NOMO-1 treated with DMSO at 0.1 percent for 48 hours (cell line): ENCODE measurements at regions not wholly inside any gene's neighbourhood (a gene's known extent, or its start where the extent isn't known, plus 50 kb on each side); places are given as distances from the start of the nearest gene placed in this dataset.

Source experiments
- DNase-seq: peaks from one replicate; lab custom pipeline; 2025; ENCODE audit not compliant: unreplicated experiment; lab: John Stamatoyannopoulos, UW

DNA sequence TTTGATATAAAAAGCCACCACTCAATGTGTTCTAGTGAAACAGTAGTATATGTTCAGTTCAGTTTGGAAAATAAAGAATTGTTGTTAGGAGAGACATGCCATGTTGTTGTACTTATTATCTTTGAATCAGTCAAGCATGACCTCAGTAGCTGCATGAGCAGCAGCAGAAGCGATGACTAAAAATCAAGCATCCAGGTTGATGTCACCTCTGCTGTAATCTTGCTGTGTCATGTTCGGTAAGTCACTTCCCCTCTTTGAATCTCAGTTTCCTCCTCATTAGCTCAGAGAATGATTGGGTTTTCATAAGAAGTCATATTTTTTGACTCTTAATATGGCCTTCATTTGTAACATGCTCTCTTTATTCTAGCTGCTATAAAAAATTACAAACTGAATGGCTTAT, 428.4 kb upstream of the B3GALT2 start:
- no peak for DNase-seq

GRCh38 chr1:193614275-193614674, 427.9 kb upstream of the B3GALT2 start:
- DNase-seq = no peak

GRCh38 chr1:193613041-193613440, 426.6 kb upstream of the B3GALT2 start:
- no peak for DNase-seq

GRCh38 chr1:193609592-193609991, 423.2 kb upstream of the B3GALT2 start:
- DNase-seq = no peak

DNA sequence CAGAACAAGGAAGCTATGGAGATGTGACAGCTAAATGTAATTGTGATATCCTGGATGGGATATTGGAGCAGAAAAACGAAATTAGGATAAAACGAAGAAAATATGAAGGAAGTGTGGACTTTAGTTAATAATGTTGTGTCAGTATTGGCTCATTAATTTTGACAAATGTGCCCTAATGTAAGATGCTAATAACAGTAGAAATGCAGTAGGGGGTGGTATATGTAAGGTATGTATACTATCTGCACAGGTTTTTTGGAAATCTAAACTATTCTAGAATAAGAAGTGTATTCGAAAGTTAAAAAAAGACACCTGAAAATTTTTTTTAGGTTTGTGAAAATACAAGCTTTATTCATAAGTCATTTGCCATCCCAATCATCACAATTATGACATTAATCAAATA, 421.4 kb upstream of the B3GALT2 start:
- no peak for DNase-seq

GRCh38 chr1:193606035-193606434, 419.6 kb upstream of the B3GALT2 start:
- DNase-seq = no peak

DNA sequence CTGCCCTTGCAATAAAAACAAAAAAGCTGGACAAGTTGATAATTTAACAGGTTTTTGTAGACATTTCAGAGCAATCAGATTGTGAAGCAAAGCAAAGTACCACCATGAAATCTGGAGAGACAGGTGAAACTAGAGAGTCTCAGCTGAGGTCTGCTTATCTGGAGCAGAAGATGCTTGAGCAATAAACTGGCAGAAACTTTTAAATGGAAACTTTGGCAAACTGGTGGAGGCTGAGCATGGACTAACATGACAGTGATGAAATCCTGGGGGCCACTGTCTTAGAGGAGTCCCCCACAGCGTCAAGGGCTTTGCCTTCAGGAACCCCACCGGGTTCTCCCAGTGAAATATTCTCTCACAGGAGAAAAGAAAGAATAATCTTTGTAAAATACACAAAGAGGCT, 416.3 kb upstream of the B3GALT2 start:
- no peak for DNase-seq

- peak; percentile 57 for DNase-seq
Observed at GRCh38 chr1:193593147-193593885, 406.9 kb upstream of the B3GALT2 start.

DNA sequence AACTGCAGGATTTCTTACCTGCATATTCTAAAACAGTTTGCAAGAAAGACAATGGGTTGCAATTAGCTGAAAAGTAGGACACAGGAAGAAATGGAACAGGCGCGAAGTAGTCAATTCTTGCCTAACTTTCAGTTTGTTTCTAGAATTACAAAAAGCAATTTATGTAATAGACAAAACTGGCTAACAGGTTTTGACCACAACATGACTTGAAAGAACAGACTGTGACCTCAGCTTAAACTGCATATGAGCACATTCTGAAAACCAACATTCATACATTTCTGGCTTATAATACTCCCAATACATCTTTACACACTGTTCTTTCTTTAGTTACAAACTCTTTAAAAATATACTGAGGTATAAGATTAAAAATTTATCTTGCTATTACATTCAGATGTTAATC, 405.9 kb upstream of the B3GALT2 start:
- peak; percentile 73 for DNase-seq

GRCh38 chr1:193590102-193590501, 403.7 kb upstream of the B3GALT2 start:
- DNase-seq = no peak

DNA sequence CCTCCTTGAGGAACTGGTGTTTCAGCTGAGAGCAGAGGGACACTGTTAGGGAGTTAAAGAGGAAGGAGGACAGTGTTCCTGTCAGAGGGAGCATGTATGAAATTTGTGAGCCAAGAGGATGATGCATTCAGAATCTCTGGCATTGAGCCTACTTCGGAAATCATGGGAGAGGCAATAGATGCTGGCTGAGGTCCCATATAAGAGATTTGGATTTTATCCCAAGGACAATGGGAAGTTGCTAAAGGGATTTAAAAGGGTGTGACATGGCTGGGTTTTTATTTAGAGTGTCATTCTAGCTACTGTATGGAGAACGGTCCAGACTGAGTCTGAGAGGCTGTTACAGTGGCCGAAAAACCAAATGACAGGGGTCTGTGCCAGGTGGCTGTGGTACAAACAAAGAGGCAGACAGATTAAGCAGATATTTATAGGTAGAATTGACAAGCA, 403.2 kb upstream of the B3GALT2 start:
- DNase-seq = no peak

DNA sequence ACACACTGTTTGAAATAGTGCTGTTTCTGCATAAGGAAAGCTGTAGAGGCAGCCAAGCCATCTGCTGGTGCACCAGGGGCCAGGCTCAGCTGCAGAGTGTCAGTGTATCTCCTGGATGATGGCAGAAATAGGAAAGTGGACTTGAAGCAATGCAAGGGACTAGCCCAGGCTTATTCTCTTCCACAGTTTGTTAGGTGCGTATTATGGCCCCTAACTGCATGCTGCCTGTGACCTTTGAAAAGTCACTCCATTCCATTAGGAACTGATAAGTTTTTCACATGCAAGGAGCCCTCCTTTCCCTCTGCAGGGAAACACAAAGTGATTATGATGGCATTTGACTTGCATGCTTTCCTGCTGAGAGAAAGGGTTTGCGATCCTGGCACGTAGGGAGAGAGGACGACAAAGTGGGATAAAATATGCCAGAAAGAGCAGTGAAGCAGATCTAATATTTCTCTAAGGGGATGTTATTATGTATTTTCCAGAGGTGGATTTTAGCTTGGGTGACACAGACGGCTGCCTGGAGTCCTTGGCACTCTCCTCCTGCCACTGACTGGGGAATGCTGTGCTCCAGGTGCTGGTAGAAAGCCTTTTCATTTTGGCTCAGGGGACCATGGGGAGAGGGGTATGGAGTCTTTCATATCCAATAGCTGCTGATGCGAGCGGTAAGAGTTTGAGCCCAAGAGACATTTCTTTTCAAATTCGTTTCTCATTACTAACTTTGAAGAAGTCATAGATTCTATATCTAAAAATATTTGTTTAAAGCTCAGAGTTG, 402.1 kb upstream of the B3GALT2 start:
- no peak for DNase-seq

- no peak for DNase-seq
Observed at GRCh38 chr1:193584731-193585239, 398.4 kb upstream of the B3GALT2 start.

- no peak for DNase-seq
Observed at GRCh38 chr1:193581341-193581740, 394.9 kb upstream of the B3GALT2 start.

DNA sequence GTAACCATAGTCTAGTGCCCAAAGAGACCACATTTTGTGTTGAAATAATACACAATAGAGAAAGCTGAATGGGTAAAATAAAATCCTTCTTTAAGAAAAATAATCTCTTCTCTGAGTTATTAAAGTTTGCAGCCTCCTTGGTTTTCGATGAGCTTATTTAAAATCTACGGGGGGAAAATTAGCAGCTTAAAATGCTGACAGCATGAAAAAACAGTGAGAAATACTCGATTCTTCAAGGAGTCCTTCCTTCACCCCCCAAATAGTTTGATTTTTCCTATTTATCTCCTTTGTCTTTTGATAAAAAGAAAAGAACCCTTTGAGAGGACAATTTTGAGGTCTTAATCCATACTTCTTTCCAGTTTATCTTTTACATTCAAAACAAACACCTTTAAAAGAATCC, 394.0 kb upstream of the B3GALT2 start:
- DNase-seq = no peak

DNA sequence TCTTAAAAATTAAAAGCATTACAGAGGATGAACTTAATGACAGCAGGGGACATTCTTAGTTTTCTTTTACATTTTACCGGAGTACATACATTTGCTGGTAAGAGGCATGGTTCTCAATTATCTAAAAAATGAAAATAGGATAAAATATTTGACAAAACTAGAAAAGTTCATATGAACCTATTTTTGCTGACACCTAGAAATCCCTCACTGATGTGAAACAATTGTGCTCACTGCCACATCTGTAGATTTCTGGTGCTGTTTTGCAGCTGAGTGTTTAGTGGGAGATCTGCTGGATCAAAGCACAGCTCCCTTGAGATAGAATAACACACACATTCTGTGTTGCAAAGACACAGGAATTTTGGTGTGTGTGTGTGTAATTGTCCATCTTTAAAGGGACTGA, 392.9 kb upstream of the B3GALT2 start:
- no peak for DNase-seq

GRCh38 chr1:193574913-193575312, 388.5 kb upstream of the B3GALT2 start:
- DNase-seq = no peak

DNA sequence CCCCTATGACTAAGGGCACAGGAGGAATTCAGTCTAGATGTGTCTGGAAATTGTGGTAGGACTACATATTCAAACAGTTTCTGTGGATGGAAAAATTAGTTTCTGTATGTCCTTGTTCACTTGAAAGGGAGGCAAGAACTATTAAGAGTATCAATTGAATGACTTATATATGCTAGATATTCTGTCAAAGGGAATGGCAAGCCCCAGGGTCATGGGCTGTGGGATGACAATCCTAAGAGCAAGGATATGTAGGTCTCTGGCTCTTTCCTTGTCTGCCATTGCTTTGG, 383.5 kb upstream of the B3GALT2 start:
- no peak for DNase-seq

DNA sequence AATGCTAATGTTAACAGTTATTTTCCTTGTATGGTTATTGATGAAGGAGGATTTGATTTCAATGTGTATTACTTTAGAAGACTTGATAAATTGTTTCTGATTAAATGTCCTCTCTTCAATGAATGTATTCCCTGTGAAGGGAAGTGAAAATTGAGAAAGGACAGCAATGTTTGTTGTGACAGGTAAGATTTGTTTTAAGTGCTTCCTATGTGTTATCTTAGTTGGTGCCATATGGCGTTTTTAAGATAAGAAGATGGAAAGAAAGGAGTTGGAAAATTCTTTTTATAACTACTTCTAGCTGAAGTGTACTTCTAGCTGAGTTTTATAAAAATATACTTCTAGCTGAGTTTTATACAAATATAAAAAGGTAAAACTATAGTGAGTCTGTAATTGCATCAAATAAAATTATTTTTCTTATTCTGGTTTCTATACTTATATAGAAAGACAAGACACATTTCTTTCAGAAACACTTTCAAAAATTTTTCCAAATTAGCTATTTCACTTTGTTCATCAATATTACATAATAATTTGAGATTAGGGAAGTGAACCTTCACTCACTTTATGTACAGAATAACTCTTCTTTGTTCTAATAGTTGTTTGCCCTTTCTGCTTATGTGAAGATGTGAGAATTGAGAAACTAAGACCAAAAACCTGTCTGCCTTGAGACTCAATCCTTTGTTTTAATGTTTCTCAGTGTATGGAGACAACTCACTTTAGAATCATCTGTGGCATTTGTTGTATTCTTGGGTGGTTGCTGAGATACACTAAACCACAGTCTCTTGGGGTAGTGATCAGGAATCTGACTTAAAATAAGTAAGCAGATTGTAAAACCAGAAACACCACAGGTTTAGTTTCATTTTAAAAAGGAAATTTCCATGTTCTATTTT, 382.9 kb upstream of the B3GALT2 start:
- DNase-seq = peak; percentile 68

GRCh38 chr1:193568512-193568911, 382.1 kb upstream of the B3GALT2 start:
- DNase-seq = peak; percentile 78

DNA sequence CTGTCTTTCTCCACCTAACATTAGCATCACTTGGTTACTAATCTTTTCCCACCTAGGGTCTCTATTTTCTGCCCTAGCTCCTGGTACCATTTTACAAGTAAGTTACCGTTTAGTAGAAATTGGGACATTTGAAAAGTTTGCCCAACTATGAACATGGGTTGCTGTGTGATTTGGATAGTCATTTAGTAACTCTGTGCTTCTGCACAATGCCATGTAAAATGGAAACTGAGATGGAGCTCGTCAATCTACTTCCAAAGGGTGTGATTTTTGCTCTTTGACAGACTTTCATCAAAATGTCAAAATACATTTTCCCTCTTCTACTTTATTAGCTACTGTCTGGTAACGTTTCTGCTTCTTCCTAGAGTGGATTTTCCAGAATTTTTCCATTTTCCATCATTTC, 381.5 kb upstream of the B3GALT2 start:
- no peak for DNase-seq

DNA sequence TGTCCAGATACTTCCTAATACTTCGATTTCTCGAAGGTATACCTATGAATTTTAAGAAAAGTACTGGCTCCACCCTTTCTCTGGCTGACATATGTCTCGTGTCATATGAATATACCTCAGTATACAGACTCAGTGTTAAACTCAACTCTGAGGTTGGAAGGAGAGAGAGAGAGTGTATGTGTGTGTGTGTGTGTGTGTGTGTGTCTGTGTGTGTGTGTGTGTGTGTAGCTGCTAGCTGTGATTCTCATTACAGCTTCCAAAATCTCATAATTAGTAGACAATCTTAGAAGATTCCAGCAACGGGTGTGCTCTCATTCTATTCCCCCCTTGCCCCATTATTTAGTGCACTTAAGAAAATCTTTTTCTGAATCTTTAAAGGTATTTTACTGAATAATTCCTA, 380.3 kb upstream of the B3GALT2 start:
- DNase-seq = no peak
